MM.1S (cell line): ENCODE measurements at regions not wholly inside any gene's neighbourhood (a gene's known extent, or its start where the extent isn't known, plus 50 kb on each side); places are given as distances from the start of the nearest gene placed in this dataset.

ENCODE experiments used
- DNase-seq: peaks from one replicate; pipeline ENCODE4 v3.0.0-alpha.2; 2015
- H2AFZ ChIP-seq: fragments of 300-600 bp; sonication (generic); 2 replicates; pipeline ENCODE4 v1.6.0; 2016; ENCODE audit warnings: antibody characterized with exemption, low read length
- H3F3A ChIP-seq: fragments of 300-600 bp; sonication (generic); 2 replicates; pipeline ENCODE4 v1.6.1; 2016; ENCODE audit warnings: mild to moderate bottlenecking, antibody characterized with exemption, low read length, moderate library complexity, mixed read lengths; ENCODE audit not compliant: insufficient read depth
- H3K27ac ChIP-seq: fragments of 300-600 bp; sonication (generic); 2 replicates; pipeline ENCODE4 v1.5.1; 2016; ENCODE audit warnings: mild to moderate bottlenecking, low read length
- H3K27me3 ChIP-seq: fragments of 300-600 bp; sonication (generic); replicated peaks from 2 replicates; pipeline ENCODE4 v1.6.0; 2016; ENCODE audit warnings: low read length; ENCODE audit not compliant: insufficient read depth
- H3K36me3 ChIP-seq: fragments of 300-600 bp; sonication (generic); replicated peaks from 2 replicates; pipeline ENCODE4 v1.6.1; 2016; ENCODE audit warnings: mild to moderate bottlenecking, low read length, mixed read lengths; ENCODE audit not compliant: insufficient read depth
- H3K4me1 ChIP-seq: fragments of 300-600 bp; sonication (generic); 2 replicates; pipeline ENCODE4 v1.6.1; 2016; ENCODE audit warnings: low read length, mixed read lengths
- H3K4me2 ChIP-seq: fragments of 300-600 bp; sonication (generic); 2 replicates; pipeline ENCODE4 v1.6.0; 2016; ENCODE audit warnings: low read depth, low read length
- H3K4me3 ChIP-seq: fragments of 300-600 bp; sonication (generic); 2 replicates; pipeline ENCODE4 v1.5.1; 2016; ENCODE audit warnings: low read length, mixed read lengths
- H3K79me2 ChIP-seq: fragments of 300-600 bp; sonication (generic); 2 replicates; pipeline ENCODE4 v1.6.1; 2016; ENCODE audit warnings: mixed run types, low read length, mixed read lengths
- H3K9ac ChIP-seq: fragments of 300-600 bp; sonication (generic); 2 replicates; pipeline ENCODE4 v1.6.1; 2016; ENCODE audit warnings: low read length, mixed read lengths
- H3K9me2 ChIP-seq: fragments of 300-600 bp; sonication (generic); replicated peaks from 2 replicates; pipeline ENCODE4 v1.6.1; 2016; ENCODE audit warnings: mild to moderate bottlenecking, low read length, mixed read lengths; ENCODE audit not compliant: insufficient read depth
- H3K9me3 ChIP-seq: fragments of 300-600 bp; sonication (generic); replicated peaks from 2 replicates; pipeline ENCODE4 v1.6.1; 2016; ENCODE audit warnings: mild to moderate bottlenecking, low read length, mixed read lengths; ENCODE audit not compliant: insufficient read depth
- H4K20me1 ChIP-seq: fragments of 300-600 bp; sonication (generic); 2 replicates; pipeline ENCODE4 v1.6.1; 2016; ENCODE audit warnings: mild to moderate bottlenecking, low read length, moderate library complexity, mixed read lengths; ENCODE audit not compliant: insufficient read depth
- CTCF ChIP-seq: fragments of 300-600 bp; sonication (generic); IDR thresholded peaks from 2 replicates; pipeline ENCODE4 v1.5.1; 2016; ENCODE audit warnings: antibody characterized with exemption, low read length, mixed read lengths
- EZH2 ChIP-seq: fragments of 300-600 bp; sonication (generic); optimal IDR thresholded peaks from 2 replicates; pipeline ENCODE3; 2017; ENCODE audit warnings: low read depth, mild to moderate bottlenecking, antibody characterized with exemption, low read length, mixed read lengths
- EZH2phosphoT487 ChIP-seq: fragments of 300-600 bp; sonication (generic); IDR thresholded peaks from 2 replicates; pipeline ENCODE4 v1.6.1; 2018; ENCODE audit warnings: antibody characterized with exemption, low read length

- DNase-seq = no peak
- no peaks in the 10 kb centered on the region for H4K20me1 ChIP-seq
- no peak overlapping the region for H3K4me2 ChIP-seq
- H3K9me2 ChIP-seq = no peaks in the 10 kb centered on the region
- no peak overlapping the region for H3K27ac ChIP-seq
- no peaks in the 10 kb centered on the region for H3K9me3 ChIP-seq
- no peaks in the 10 kb centered on the region for H3F3A ChIP-seq
- no peaks in the 10 kb centered on the region for H3K36me3 ChIP-seq
- H2AFZ ChIP-seq = no peak overlapping the region
- no peaks in the 10 kb centered on the region for H3K4me1 ChIP-seq
- TF ChIP-seq EZH2 = no peak
- no peak for TF ChIP-seq CTCF
- TF ChIP-seq EZH2phosphoT487 = no peak
- no peaks in the 10 kb centered on the region for H3K27me3 ChIP-seq
- no peak overlapping the region for H3K4me3 ChIP-seq
- no peak overlapping the region for H3K9ac ChIP-seq
- no peaks in the 10 kb centered on the region for H3K79me2 ChIP-seq
Observed at GRCh38 chr10:34032564-34032963, 698.1 kb upstream of the NRP1 start.

- no peak overlapping the region for H3K4me3 ChIP-seq
- no peaks in the 10 kb centered on the region for H3K9me2 ChIP-seq
- no peak overlapping the region for H3K27ac ChIP-seq
- H3K36me3 ChIP-seq = no peaks in the 10 kb centered on the region
- DNase-seq = no peak
- H3K9ac ChIP-seq = no peak overlapping the region
- no peak overlapping the region for H2AFZ ChIP-seq
- no peaks in the 10 kb centered on the region for H4K20me1 ChIP-seq
- H3K79me2 ChIP-seq = no peaks in the 10 kb centered on the region
- H3F3A ChIP-seq = no peaks in the 10 kb centered on the region
- no peaks in the 10 kb centered on the region for H3K27me3 ChIP-seq
- no peaks in the 10 kb centered on the region for H3K9me3 ChIP-seq
- H3K4me2 ChIP-seq = no peak overlapping the region
- H3K4me1 ChIP-seq = no peaks in the 10 kb centered on the region
- no peak for TF ChIP-seq EZH2phosphoT487
- no peak for TF ChIP-seq CTCF
- no peak for TF ChIP-seq EZH2
Observed at GRCh38 chr10:34031400-34031799, 696.9 kb upstream of the NRP1 start.

GRCh38 chr10:34029455-34029854 lies 695.0 kb upstream of the NRP1 start:
- Histone ChIP-seq H3K79me2 (no peaks in the 10 kb centered on the region), H3K36me3 (no peaks in the 10 kb centered on the region), H3K27ac (no peak overlapping the region), H3K4me1 (no peaks in the 10 kb centered on the region), H3K4me2 (no peak overlapping the region), H3K4me3 (no peak overlapping the region), H2AFZ (no peak overlapping the region), H3F3A (no peaks in the 10 kb centered on the region), H3K9me2 (no peaks in the 10 kb centered on the region), H3K9ac (no peak overlapping the region), H4K20me1 (no peaks in the 10 kb centered on the region), H3K9me3 (no peaks in the 10 kb centered on the region), H3K27me3 (no peaks in the 10 kb centered on the region)
- TF ChIP-seq EZH2 = no peak
- no peak for TF ChIP-seq CTCF
- DNase-seq = no peak

GRCh38 chr10:34028936-34029335 lies 694.5 kb upstream of the NRP1 start:
- Histone ChIP-seq H3K4me3 (no peak overlapping the region), H3K27ac (no peak overlapping the region), H3F3A (no peaks in the 10 kb centered on the region), H3K9me2 (no peaks in the 10 kb centered on the region), H3K27me3 (no peaks in the 10 kb centered on the region), H3K4me1 (no peaks in the 10 kb centered on the region), H3K9ac (no peak overlapping the region), H3K4me2 (no peak overlapping the region), H3K79me2 (no peaks in the 10 kb centered on the region), H4K20me1 (no peaks in the 10 kb centered on the region), H2AFZ (no peak overlapping the region), H3K9me3 (no peaks in the 10 kb centered on the region), H3K36me3 (no peaks in the 10 kb centered on the region)
- DNase-seq = no peak
- TF ChIP-seq EZH2phosphoT487 (no peak), CTCF (no peak), EZH2 (no peak)
